H1 (cell line): ENCODE measurements at regions not wholly inside any gene's neighbourhood (a gene's known extent, or its start where the extent isn't known, plus 50 kb on each side); places are given as distances from the start of the nearest gene placed in this dataset.

ENCODE experiments used
- CTCF ChIA-PET: fragments of 300-600 bp; sonication (Branson Sonifier 250); formaldehyde crosslinking; loops from one replicate; lab custom pipeline; 2021; ENCODE audit not compliant: partially characterized antibody; lab: Charles Lee
- POLR2A ChIA-PET: fragments of 300-600 bp; sonication (Branson Sonifier 250); formaldehyde crosslinking; loops from one replicate; lab custom pipeline; 2021; ENCODE audit warnings: inconsistent platforms; ENCODE audit not compliant: partially characterized antibody; lab: Charles Lee
- DNase-seq, 2 experiments: peaks; one replicate each; pipeline versions ENCODE4 v3.0.0 to v3.0.0-alpha.2; 2010 to 2022; ENCODE audit warnings: low spot score in 2 of 2, low read depth in 1 of 2, mixed read lengths in 1 of 2
- FAIRE-seq: peaks from 2 replicates; lab custom pipeline; 2011; peaks lifted over from hg19 to GRCh38; lab: Jason Lieb, UNC
- H2AFZ ChIP-seq: 2 replicates; pipeline ENCODE4 v1.8.1; 2012; ENCODE audit warnings: low read length, inconsistent platforms
- H2AK5ac ChIP-seq: 2 replicates; pipeline ENCODE4 v1.6.1; 2013; ENCODE audit warnings: low read depth, low read length
- H2BK120ac ChIP-seq: replicated peaks from 2 replicates; pipeline ENCODE3; 2013; ENCODE audit warnings: low read depth, low read length, inconsistent platforms
- H2BK12ac ChIP-seq: 2 replicates; pipeline ENCODE4 v1.6.1; 2013; ENCODE audit warnings: low read depth, low read length
- H2BK15ac ChIP-seq: 2 replicates; pipeline ENCODE4 v1.6.1; 2013; ENCODE audit warnings: low read length
- H2BK20ac ChIP-seq: 2 replicates; pipeline ENCODE4 v1.6.1; 2013; ENCODE audit warnings: low read length
- H2BK5ac ChIP-seq: 2 replicates; pipeline ENCODE4 v1.6.1; 2013; ENCODE audit warnings: low read depth, low read length
- H3K14ac ChIP-seq: 2 replicates; pipeline ENCODE4 v1.6.1; 2013; ENCODE audit warnings: inconsistent platforms; ENCODE audit not compliant: insufficient read length
- H3K18ac ChIP-seq: 2 replicates; pipeline ENCODE4 v1.6.1; 2013; ENCODE audit warnings: low read length; ENCODE audit errors: extremely low read depth
- H3K23ac ChIP-seq: 2 replicates; pipeline ENCODE4 v1.6.1; 2013; ENCODE audit warnings: inconsistent platforms; ENCODE audit not compliant: insufficient read length
- H3K23me2 ChIP-seq: 2 replicates; pipeline ENCODE4 v1.6.1; 2013; ENCODE audit warnings: low read depth, low read length
- H3K27ac ChIP-seq: 2 replicates; pipeline ENCODE4 v1.6.1; 2011; ENCODE audit warnings: low read depth, low read length, inconsistent platforms
- H3K27me3 ChIP-seq, 4 experiments: replicated peaks in 1 of 4; 1 replicate in 1 of 4; 2 replicates in 3 of 4; pipeline versions ENCODE4 v1.6.1 to v1.8.1; 2011 to 2013; ENCODE audit warnings: low read length in 3 of 4, mild to moderate bottlenecking in 3 of 4, inconsistent platforms in 2 of 4, mixed read lengths in 2 of 4, moderate library complexity in 1 of 4; ENCODE audit not compliant: control insufficient read depth in 3 of 4, insufficient read depth in 3 of 4; ENCODE audit errors: extremely low read depth in 1 of 4
- H3K36me3 ChIP-seq, 4 experiments: 2 replicates each; pipeline versions ENCODE4 v1.6.1 to v1.8.1; 2011 to 2013; ENCODE audit warnings: mild to moderate bottlenecking in 4 of 4, low read length in 3 of 4, moderate library complexity in 2 of 4, control low read depth in 1 of 4, inconsistent platforms in 1 of 4; ENCODE audit not compliant: insufficient read depth in 4 of 4, control insufficient read depth in 2 of 4
- H3K4ac ChIP-seq: replicated peaks from 2 replicates; pipeline ENCODE3; 2013; ENCODE audit warnings: low read length, low read depth, mixed read lengths, inconsistent platforms; ENCODE audit not compliant: insufficient read length
- H3K4me1 ChIP-seq, 4 experiments: replicated peaks in 1 of 4; 1 replicate in 1 of 4; 2 replicates in 3 of 4; pipeline versions ENCODE4 v1.6.1 to v1.8.1; 2011 to 2013; ENCODE audit warnings: low read length in 3 of 4, inconsistent platforms in 2 of 4, mixed read lengths in 1 of 4; ENCODE audit not compliant: insufficient read depth in 4 of 4, control insufficient read depth in 3 of 4
- H3K4me2 ChIP-seq, 2 experiments: 2 replicates each; pipeline versions ENCODE4 v1.6.1 to v1.8.1; 2011 to 2013; ENCODE audit warnings: low read depth in 2 of 2, low read length in 2 of 2, control low read depth in 1 of 2, inconsistent platforms in 1 of 2, mild to moderate bottlenecking in 1 of 2; ENCODE audit not compliant: insufficient read depth in 1 of 2
- H3K4me3 ChIP-seq, 4 experiments: fragments of 200-600, 300-600 bp in 1 of 4; sonication (generic), shearing (Covaris generic), sonication (Bioruptor Twin) in 1 of 4; 2 replicates each; pipeline versions ENCODE4 v1.5.1 to v1.8.1; 2011 to 2016; ENCODE audit warnings: low read length in 4 of 4, low read depth in 3 of 4, control low read depth in 2 of 4, inconsistent platforms in 2 of 4, mild to moderate bottlenecking in 2 of 4, mixed read lengths in 1 of 4, moderate library complexity in 1 of 4; ENCODE audit not compliant: insufficient read depth in 2 of 4; ENCODE audit errors: extremely low read depth in 1 of 4
- H3K56ac ChIP-seq: replicated peaks from 2 replicates; pipeline ENCODE3; 2013; ENCODE audit warnings: low read depth, mild to moderate bottlenecking, mixed read lengths, low read length, inconsistent platforms; ENCODE audit not compliant: insufficient read length
- H3K79me1 ChIP-seq: 2 replicates; pipeline ENCODE4 v1.6.1; 2013; ENCODE audit warnings: low read depth, low read length, control low read depth
- H3K79me2 ChIP-seq, 2 experiments: 2 replicates each; pipeline versions ENCODE4 v1.6.1 to v1.8.1; 2012 to 2013; ENCODE audit warnings: low read length in 2 of 2, mild to moderate bottlenecking in 2 of 2, inconsistent platforms in 1 of 2; ENCODE audit not compliant: insufficient read depth in 2 of 2, control insufficient read depth in 1 of 2
- H3K9ac ChIP-seq, 4 experiments: replicated peaks in 1 of 4; 1 replicate in 1 of 4; 2 replicates in 3 of 4; pipeline versions ENCODE4 v1.6.1 to v1.8.1; 2011 to 2013; ENCODE audit warnings: low read depth in 3 of 4, low read length in 3 of 4, control low read depth in 2 of 4, mild to moderate bottlenecking in 2 of 4, moderate library complexity in 2 of 4, inconsistent platforms in 1 of 4; ENCODE audit errors: extremely low read depth in 1 of 4
- H3K9me3 ChIP-seq, 2 experiments: 2 replicates each; pipeline versions ENCODE4 v1.6.1 to v1.8.1; 2012 to 2013; ENCODE audit warnings: mild to moderate bottlenecking in 2 of 2, moderate library complexity in 2 of 2, control low read depth in 1 of 2, inconsistent platforms in 1 of 2, low read depth in 1 of 2, low read length in 1 of 2, mixed read lengths in 1 of 2; ENCODE audit not compliant: insufficient read depth in 2 of 2
- H4K20me1 ChIP-seq, 2 experiments: replicated peaks in 1 of 2; 2 replicates each; pipeline versions ENCODE3 to v1.8.1; 2011 to 2013; ENCODE audit warnings: inconsistent platforms in 2 of 2, low read length in 2 of 2, mild to moderate bottlenecking in 1 of 2; ENCODE audit not compliant: insufficient read depth in 2 of 2, control insufficient read depth in 1 of 2
- H4K5ac ChIP-seq: 2 replicates; pipeline ENCODE4 v1.6.1; 2013; ENCODE audit warnings: low read length, low read depth, mixed read lengths, inconsistent platforms; ENCODE audit not compliant: insufficient read length
- H4K8ac ChIP-seq: 2 replicates; pipeline ENCODE4 v1.8.0; 2013; ENCODE audit warnings: mild to moderate bottlenecking, moderate library complexity, low read length, inconsistent platforms; ENCODE audit not compliant: insufficient read depth; ENCODE audit errors: extremely low read depth
- H4K91ac ChIP-seq: replicated peaks from 2 replicates; pipeline ENCODE3; 2013; ENCODE audit warnings: low read length, mixed read lengths, inconsistent platforms; ENCODE audit not compliant: insufficient read length
- SIRT6 ChIP-seq: IDR thresholded peaks from one replicate; pipeline ENCODE4 v1.7.1; 2012; ENCODE audit warnings: low read length, inconsistent platforms
- WGBS, 2 experiments: shearing (Covaris generic) in 1 of 2; methylation state at CpG; one replicate each; pipeline versions ENCODE4 v1.1.6 to v1.1.7; 2013 to 2015; ENCODE audit warnings: low lambda C conversion rate in 2 of 2, mixed read lengths in 2 of 2, inconsistent platforms in 1 of 2, low coverage in 1 of 2, missing lambda C conversion rate in 1 of 2; ENCODE audit not compliant: insufficient replicate concordance in 2 of 2, insufficient coverage in 1 of 2, insufficient read length in 1 of 2; ENCODE audit errors: extremely low coverage in 1 of 2, missing lambda C conversion rate in 1 of 2; 5-methylcytosine and 5-hydroxymethylcytosine counted together
- TF ChIP-seq, protein P1 (sequence below): IDR thresholded peaks from 2 replicates; pipeline ENCODE4 v1.6.1; 2012; ENCODE audit warnings: inconsistent platforms

DNA sequence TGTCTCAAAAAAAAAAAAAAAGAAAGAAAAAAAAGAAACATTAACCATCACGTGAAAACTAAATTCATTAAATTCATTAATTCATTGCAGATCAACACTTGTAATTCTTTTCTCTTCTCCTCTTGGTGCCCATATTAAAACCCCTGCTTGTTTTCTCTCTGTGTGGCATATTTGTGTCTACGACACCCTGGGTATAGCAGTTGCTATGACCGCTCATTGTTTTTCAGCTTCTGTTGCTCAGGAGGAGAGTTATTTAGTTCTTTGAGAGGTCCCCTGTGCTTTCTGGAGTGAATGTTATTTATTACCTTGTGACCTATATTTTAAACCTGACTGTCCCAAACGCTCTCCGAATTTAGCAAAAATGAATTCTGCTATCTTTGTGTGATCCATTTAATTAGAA lies 62.3 kb upstream of the CLMP start:
- peaks cover 18 to 20% of the 10 kb centered on the region in 2 experiments for H3K9me3 ChIP-seq
- H2BK15ac ChIP-seq, result no peak overlapping the region
- no peak for DNase-seq
- ChIA-PET CTCF (interaction anchor here (1.2 to 18.3 kb wide), 3 partner anchors 17 to 151 kb away, joined by 3 to 286 read pairs (median 4); no protein-coding TSS in a partner anchor), POLR2A (interaction anchor here (1.6 kb wide), 1 partner anchor 195 kb away, joined by 4 read pairs; the partner anchor contains the start of gene HSPA8)
- H3K4me1 ChIP-seq, result peaks cover 0 to 2% (median 0%) of the 10 kb centered on the region in 4 experiments; a peak in 2 of 7 replicates
- H3K27ac ChIP-seq, result no peak overlapping the region
- no peak overlapping the region for H3K4me2 ChIP-seq
- no peak overlapping the region for H2BK12ac ChIP-seq
- H2BK20ac ChIP-seq, result no peak overlapping the region
- FAIRE-seq, result no peak
- no peak overlapping the region for H3K9ac ChIP-seq
- no peak overlapping the region for H2AK5ac ChIP-seq
- H4K8ac ChIP-seq, result no peak overlapping the region
- H4K5ac ChIP-seq, result no peak overlapping the region
- H3K23ac ChIP-seq, result no peak overlapping the region
- H3K18ac ChIP-seq, result no peak overlapping the region
- H3K79me1 ChIP-seq, result no peaks in the 10 kb centered on the region
- TF ChIP-seq, protein P1, sequence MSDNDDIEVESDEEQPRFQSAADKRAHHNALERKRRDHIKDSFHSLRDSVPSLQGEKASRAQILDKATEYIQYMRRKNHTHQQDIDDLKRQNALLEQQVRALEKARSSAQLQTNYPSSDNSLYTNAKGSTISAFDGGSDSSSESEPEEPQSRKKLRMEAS, result no peak
- no peak for TF ChIP-seq SIRT6
- TF ChIP-seq, all 59 proteins: peak for 0
- H3K56ac ChIP-seq, result no peak overlapping the region
- no peak overlapping the region for H3K14ac ChIP-seq
- no peaks in the 10 kb centered on the region; the same call in 1 of the 2 replicates for H3K23me2 ChIP-seq
- no peaks in the 10 kb centered on the region for H4K20me1 ChIP-seq
- H3K4me3 ChIP-seq, result no peak overlapping the region
- no peaks in the 10 kb centered on the region for H3K36me3 ChIP-seq
- H3K27me3 ChIP-seq, result no peaks in the 10 kb centered on the region; a peak in 1 of 7 replicates
- H2BK120ac ChIP-seq, result no peak overlapping the region
- H4K91ac ChIP-seq, result no peak overlapping the region
- H2BK5ac ChIP-seq, result no peak overlapping the region
- H3K79me2 ChIP-seq, result no peaks in the 10 kb centered on the region
- WGBS, 2 experiments, result 89% methylated on average over 5 of the region's 5 CpGs; no CpG with 5 or more reads in 1 of the 2 experiments
- H2AFZ ChIP-seq, result no peak overlapping the region
- no peak overlapping the region for H3K4ac ChIP-seq
